ENCODE measurements at regions not wholly inside any gene's neighbourhood (a gene's known extent, or its start where the extent isn't known, plus 50 kb on each side); places are given as distances from the start of the nearest gene placed in this dataset.

- TF ChIP-seq CTCF (IDR thresholded peaks at IDR 0.05) (no peak), POLR2A (IDR thresholded peaks at IDR 0.05) (no peak), POLR2AphosphoS5 (IDR thresholded peaks at IDR 0.05) (no peak)
Measured at GRCh38 chr7:54637712-54638396, 95.7 kb downstream of the VSTM2A start.

Measured in prostate gland (tissue), 2 donors.